ENCODE measurements at regions not wholly inside any gene's neighbourhood (a gene's known extent, or its start where the extent isn't known, plus 50 kb on each side); places are given as distances from the start of the nearest gene placed in this dataset.

DNA sequence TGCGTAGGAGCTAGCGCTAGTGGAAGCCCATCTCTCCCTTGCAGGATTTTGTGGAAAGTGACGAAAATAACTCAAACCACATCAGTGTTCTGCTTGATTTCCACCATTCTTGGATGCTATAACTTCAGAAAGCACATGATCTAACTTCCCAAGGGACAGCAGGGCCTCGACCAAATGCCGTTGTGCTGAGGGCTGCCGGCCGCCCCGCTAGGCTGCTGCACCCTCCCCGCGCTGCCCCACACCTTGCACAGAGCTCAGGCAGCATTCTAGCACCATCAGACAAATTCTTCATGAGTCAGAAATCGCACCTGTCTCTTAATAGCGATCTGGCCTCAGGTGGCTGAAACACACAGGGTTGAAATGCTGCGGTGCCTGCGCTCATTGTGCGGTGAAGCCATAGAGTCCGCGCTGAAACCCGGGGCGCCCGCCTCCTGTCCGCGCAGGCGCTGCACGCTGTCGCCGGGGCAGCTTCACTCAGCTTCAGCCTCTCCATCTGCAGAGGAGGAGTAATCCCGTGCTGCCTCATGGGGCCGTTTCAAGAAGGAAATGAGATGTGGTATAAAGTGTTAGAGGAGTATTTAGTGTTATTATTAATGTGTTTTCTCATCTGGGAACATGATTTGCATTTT, 59.2 kb upstream of the B3GAT1 start:
- no peaks in the 10 kb centered on the region for H3K4me1 ChIP-seq (ENCODE audit: insufficient read depth, low read length)
- no peak overlapping the region for H2BK12ac ChIP-seq (ENCODE audit: insufficient read length, low read depth, low read length)
- no peak overlapping the region for H3K9ac ChIP-seq (ENCODE audit: extremely low read depth, insufficient read length, low read length)
- no peak overlapping the region for H4K8ac ChIP-seq (replicated peaks; ENCODE audit: insufficient read length, low read depth, low read length)
- no peaks in the 10 kb centered on the region for H3K36me3 Mint-ChIP-seq (ENCODE audit: insufficient read depth in 1 of 3, low read depth in 3 of 3)
- no peak overlapping the region for H3T11ph ChIP-seq (ENCODE audit: low read length)
- H3K14ac ChIP-seq (ENCODE audit: insufficient read depth, low read length): no peak overlapping the region
- peaks cover 5 to 8% of the 10 kb centered on the region in 2 experiments for H3K4me1 Mint-ChIP-seq
- no peak overlapping the region for H3K27ac ChIP-seq (ENCODE audit: insufficient read length, low read depth, low read length)
- no peak overlapping the region for H2BK15ac ChIP-seq (ENCODE audit: low read depth, low read length)
- H4K20me1 ChIP-seq (ENCODE audit: control insufficient read depth, insufficient read depth, insufficient read length): no peaks in the 10 kb centered on the region
- H3K79me2 ChIP-seq (ENCODE audit: insufficient read depth, low read length): no peaks in the 10 kb centered on the region
- H2AK5ac ChIP-seq (ENCODE audit: insufficient read length, low read length): no peak overlapping the region
- H2AFZ ChIP-seq (ENCODE audit: low read length): no peak overlapping the region
- no peak overlapping the region for H3K4me2 ChIP-seq (ENCODE audit: insufficient read depth, insufficient read length, low read length)
- DNase-seq: no peak
- no peaks in the 10 kb centered on the region; the same call in 1 of the 2 replicates for H3K27me3 ChIP-seq (ENCODE audit: insufficient read depth, low read length)
- H4K91ac ChIP-seq (ENCODE audit: insufficient read length, low read depth, low read length): no peak overlapping the region
- H3K23me2 ChIP-seq (ENCODE audit: insufficient read length, low read depth, low read length, poor library complexity, severe bottlenecking): no peaks in the 10 kb centered on the region
- no peaks in the 10 kb centered on the region for H3K79me1 ChIP-seq (ENCODE audit: insufficient read depth, low read depth, low read length, poor library complexity, severe bottlenecking)
- no peak overlapping the region for H3K23ac ChIP-seq (ENCODE audit: insufficient read length, low read depth, low read length)
- no peak overlapping the region for H3K56ac ChIP-seq (ENCODE audit: insufficient read length, low read depth, low read length)
- H3K9me3 ChIP-seq (ENCODE audit: control insufficient read depth, low read depth, low read length): no peaks in the 10 kb centered on the region
- no peak overlapping the region for H3K4ac ChIP-seq (ENCODE audit: low read depth, low read length)
- no CpG with 5 or more reads among the region's 28 CpGs for WGBS (ENCODE audit: extremely low coverage, insufficient read length, low lambda C conversion rate)
- H3K27ac Mint-ChIP-seq: no peak overlapping the region
- H4K5ac ChIP-seq (ENCODE audit: insufficient read length, low read depth, low read length): no peak overlapping the region
- no peak overlapping the region for H3K4me3 Mint-ChIP-seq
- no peak overlapping the region for H3K18ac ChIP-seq (ENCODE audit: insufficient read length, low read depth, low read length)
- H2BK20ac ChIP-seq (ENCODE audit: low read depth, low read length, poor library complexity, severe bottlenecking): no peak overlapping the region
- H3K9me3 Mint-ChIP-seq: no peaks in the 10 kb centered on the region; a peak in 1 of 5 replicates
- no peak for TF ChIP-seq CTCF (conservative IDR thresholded peaks at IDR 0.05)
- H3K27me3 Mint-ChIP-seq (ENCODE audit: low read depth): peaks cover 62% of the 10 kb centered on the region
- H2BK120ac ChIP-seq (ENCODE audit: low read depth, low read length, poor library complexity, severe bottlenecking): no peak overlapping the region
- no peak overlapping the region for H2BK5ac ChIP-seq (ENCODE audit: insufficient read length, low read length)
